Panc1 (cell line): ENCODE measurements at regions not wholly inside any gene's neighbourhood (a gene's known extent, or its start where the extent isn't known, plus 50 kb on each side); places are given as distances from the start of the nearest gene placed in this dataset.

ENCODE experiments used
- POLR2AphosphoS5 ChIP-seq: IDR thresholded peaks from 2 replicates; pipeline ENCODE4 v1.6.1; 2012; ENCODE audit warnings: mild to moderate bottlenecking, low read depth, low read length, moderate library complexity
- SIN3A ChIP-seq: IDR thresholded peaks from 2 replicates; pipeline ENCODE4 v1.6.1; 2012; ENCODE audit warnings: low read depth, mild to moderate bottlenecking, low read length, moderate library complexity, borderline replicate concordance; ENCODE audit not compliant: insufficient read depth
- TF ChIP-seq, protein P1 (sequence below): fragments of 450-650 bp; IDR thresholded peaks from 2 replicates; pipeline ENCODE4 v1.5.1; 2017; ENCODE audit warnings: mild to moderate bottlenecking

DNA sequence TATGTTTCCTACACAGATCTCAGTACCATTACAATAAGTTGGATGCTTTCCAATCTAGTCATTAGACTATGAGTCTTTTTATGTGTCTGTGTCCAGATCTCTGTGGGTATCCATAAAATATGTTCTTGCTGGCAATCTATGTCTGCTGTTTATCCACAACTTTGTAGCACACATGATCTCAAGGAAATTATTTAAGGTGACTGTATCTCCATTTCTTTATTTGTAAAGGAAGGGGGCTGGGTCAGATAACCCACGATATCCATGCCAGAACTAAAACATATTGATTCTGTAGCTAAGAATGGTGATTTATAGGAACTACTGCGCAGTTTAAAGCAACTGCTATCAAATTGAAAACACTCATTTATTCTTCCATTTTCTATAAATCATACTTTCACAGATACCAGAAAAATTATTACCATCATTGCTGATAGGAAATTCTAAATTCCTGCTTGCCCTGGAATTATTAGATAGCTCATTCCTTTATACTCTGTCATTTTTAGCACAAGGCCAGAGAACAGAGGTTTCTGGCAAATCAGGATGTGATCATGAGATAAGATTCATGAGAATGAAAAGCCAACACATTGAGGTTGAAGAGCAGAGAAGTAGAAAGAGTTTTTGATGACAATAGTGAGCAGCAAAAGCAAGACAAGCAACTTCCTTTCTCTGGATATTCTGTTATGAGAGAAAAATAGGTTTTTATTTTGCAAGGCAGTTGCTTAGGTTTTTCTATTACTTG is 851.4 kb upstream of the CITED2 start:
- no peak for TF ChIP-seq POLR2AphosphoS5
- TF ChIP-seq, protein P1, sequence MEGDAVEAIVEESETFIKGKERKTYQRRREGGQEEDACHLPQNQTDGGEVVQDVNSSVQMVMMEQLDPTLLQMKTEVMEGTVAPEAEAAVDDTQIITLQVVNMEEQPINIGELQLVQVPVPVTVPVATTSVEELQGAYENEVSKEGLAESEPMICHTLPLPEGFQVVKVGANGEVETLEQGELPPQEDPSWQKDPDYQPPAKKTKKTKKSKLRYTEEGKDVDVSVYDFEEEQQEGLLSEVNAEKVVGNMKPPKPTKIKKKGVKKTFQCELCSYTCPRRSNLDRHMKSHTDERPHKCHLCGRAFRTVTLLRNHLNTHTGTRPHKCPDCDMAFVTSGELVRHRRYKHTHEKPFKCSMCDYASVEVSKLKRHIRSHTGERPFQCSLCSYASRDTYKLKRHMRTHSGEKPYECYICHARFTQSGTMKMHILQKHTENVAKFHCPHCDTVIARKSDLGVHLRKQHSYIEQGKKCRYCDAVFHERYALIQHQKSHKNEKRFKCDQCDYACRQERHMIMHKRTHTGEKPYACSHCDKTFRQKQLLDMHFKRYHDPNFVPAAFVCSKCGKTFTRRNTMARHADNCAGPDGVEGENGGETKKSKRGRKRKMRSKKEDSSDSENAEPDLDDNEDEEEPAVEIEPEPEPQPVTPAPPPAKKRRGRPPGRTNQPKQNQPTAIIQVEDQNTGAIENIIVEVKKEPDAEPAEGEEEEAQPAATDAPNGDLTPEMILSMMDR, result no peak
- no peak for TF ChIP-seq SIN3A
